HG02973 (cell line): ENCODE measurements at regions not wholly inside any gene's neighbourhood (a gene's known extent, or its start where the extent isn't known, plus 50 kb on each side); places are given as distances from the start of the nearest gene placed in this dataset.
"Not testable (repeated sequence)": the region's sequence is repeated elsewhere in the genome, so short reads cannot be mapped to it uniquely, and the experiment has no call there.

Source experiments
- ATAC-seq: cut with Tn5 transposase; IDR thresholded peaks from one replicate; pipeline ENCODE4 v1.9.1; 2021; ENCODE audit warnings: moderate library complexity; ENCODE audit not compliant: unreplicated experiment

DNA sequence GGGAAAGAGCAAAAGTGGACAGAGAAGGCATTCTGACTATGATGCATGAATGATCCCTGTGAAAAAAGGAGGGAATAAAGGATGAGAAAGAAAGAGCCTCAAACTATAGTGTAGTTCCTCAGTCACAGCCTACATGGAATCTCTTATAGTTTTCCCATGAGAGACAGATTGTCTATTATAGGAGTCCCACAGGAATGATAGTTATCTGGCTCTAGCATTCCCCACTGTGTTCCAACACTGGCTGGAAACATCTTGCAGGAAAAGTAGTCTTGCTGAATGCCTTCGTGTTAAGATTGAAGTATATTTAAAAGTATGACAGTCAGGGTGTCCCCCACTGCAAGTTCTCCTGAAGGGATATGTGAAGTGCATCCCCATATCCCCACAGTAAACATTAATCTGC is 641.5 kb upstream of the NECTIN3 start:
- no peak for ATAC-seq

DNA sequence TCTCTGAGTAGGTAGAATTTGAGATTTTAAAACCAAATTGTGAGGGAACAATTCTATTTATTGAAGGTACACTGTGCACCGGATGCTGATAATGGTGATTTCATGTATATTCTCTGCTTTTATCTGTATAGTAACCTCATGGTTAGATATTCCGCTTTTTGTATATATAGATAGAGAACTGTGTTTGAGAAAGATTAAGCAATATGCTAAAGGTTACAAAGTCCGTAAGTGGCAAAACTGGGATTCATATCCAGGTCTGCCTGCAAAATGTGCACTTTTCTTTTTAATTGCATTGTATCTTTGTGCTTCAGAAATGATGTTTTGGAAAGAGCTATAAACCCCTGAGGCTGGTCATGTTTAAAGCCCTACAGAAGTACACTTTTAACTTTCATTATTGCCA is 635.4 kb upstream of the NECTIN3 start:
- ATAC-seq, result no peak

DNA sequence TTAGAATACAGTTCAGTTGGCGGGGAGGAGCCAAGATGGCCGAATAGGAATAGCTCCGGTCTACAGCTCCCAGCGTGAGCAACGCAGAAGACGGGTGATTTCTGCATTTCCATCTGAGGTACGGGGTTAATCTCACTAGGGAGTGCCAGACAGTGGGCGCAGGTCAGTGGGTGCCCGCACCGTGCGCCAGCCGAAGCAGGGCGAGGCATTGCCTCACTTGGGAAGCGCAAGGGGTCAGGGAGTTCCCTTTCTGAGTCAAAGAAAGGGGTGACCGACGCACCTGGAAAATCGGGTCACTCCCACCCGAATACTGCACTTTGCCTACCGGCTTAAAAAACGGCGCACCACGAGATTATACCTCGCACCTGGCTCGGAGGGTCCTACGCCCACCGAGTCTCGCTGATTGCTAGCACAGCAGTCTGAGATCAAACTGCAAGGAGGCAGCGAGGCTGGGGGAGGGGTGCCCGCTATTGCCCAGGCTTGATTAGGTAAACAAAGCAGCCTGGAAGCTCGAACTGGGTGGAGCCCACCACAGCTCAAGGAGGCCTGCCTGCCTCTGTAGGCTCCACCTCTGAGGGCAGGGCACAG is 631.5 kb upstream of the NECTIN3 start:
- not testable (repeated sequence) for ATAC-seq

DNA sequence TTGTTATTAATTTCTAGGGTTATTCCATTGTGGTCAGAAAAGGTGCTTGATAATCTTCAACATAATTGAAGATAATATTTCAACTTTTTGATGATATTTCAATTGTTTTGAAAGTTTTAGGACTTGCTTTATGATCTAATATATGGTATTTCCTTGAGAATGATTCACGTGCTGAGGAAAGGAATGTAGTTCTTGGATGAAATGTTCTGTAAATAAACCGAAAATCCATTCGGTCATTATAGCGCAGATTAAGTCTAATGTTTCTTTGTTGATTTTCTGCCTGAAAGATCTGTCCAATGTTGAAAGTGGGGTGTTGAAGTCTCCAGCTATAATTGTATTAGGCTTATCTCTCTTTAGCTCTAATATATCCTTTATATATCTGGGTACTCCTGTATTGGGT is 617.5 kb upstream of the NECTIN3 start:
- no peak for ATAC-seq

DNA sequence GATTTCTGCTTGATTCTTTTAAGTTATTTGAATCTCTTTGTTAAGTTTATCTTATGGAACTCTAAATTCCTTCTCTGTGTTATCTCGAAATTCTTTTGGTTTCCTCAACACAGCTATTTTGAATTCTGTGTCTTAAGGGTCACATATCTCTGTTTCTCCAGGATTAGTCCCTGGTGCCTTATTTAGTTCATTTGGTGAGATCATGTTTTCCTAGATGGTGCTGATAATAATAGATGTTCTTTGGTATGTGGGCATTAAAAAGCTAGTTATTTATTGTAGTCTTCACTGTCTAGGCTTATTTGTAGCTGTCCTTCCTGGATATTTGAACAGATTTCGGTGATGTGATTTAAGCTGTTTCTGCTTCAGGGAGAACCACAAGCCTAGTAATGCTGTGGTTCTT is 615.6 kb upstream of the NECTIN3 start:
- ATAC-seq, result no peak

DNA sequence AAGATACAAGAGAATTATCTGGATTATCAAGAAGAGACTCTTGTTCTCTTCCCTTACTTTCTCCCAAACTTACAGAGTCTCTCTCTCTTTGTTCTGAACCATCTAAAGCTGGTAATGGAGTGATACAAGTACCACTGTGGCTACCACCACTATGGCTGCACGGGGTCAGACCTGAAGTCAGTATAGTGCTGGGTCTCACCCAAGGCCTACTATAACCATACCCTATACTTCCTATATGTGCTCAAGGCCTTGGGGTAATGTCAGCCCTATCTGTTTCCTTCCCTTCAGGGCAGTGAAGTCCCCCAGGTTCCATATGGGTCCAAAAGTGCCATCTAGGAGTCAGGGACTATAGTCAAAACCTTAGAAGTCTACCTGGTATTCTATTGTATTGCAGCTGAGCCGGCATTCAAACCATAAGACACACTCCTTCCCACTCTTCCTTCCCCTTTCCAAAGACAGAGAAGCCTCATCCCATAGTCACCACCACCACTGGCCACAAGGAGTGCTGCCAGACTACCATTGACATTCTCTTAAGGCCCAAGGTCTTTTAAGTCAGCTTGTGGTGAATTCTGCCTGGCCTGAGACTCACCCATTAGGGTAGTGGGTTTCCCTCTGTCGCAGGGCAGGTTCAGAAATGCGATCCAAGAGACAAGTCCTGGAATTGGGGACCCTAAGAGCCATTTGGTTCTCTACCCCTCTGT is 615.0 kb upstream of the NECTIN3 start:
- no peak for ATAC-seq

DNA sequence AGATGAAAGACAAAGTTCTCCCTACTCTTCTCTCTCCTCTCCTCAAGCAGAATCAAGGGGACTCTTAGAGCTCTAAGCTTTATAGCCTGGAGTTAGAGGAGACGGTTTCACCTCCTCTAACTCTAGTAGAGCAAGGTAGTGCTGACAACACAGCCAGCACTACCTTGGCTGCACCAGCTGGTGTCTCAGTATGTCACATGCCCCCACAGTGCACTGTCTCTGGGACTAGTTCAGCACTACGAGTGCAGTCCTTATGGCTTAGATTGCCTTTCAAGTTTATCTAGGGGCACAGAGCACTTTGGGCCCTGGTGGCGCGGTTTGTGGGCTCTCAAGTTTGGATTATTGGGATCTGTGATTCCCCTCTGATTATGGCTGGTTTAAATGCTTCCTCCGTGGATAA is 614.1 kb upstream of the NECTIN3 start:
- no peak for ATAC-seq

DNA sequence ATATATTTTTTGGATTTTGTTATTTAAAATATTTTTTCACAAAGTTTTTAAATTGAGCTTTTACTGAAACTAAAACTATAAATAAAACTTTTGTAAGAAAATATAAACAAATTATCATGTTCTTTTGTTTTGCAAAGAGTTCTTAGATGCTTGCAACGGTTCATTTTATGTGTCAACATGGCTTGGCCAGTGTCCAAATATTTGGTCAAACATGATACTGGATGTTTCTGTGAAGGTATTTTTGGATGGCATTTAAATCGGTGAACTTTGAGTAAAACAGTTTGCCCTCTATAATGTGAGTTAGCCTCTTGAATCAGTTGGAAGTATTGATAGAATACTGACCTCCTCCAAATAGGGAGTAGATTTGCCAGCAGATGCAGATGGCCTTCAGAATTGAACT is 612.6 kb upstream of the NECTIN3 start:
- ATAC-seq, result no peak

DNA sequence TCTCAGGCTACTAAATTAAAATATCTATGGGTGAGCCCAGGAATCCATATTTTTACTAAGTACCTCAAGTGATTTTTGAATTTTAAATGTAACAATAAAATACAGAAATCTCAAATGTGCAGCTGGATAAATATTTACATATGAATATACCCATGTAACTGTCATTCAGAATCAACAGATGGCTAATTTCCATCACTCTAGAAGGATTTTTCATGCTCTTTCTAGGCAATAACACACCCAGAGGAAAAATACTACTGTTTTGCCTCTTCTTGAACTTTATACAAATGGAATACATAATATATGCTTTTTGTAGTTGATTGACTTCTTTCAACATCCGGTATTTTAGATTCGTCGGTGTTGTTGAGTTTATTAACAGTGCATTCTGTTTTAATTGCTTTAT is 601.3 kb upstream of the NECTIN3 start:
- ATAC-seq, result no peak

DNA sequence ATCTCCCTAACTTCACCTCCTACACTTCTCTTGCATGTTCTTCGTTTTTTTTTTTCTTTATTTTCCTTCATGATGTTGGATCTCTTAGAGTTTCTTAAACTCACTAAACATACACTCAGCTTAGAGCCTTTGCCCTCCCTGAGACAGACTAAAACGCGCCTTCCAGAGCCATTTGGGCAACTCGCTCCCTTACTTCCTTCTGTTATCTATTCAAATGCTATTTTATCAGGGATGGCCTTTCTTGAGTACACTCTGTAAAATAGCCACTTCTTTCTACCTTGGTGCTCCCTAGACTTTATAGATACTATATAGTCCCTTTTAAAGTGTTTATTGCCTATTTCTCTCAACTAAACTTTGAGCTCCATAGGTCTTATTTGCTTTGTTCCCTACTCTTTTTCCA is 598.2 kb upstream of the NECTIN3 start:
- ATAC-seq, result no peak

DNA sequence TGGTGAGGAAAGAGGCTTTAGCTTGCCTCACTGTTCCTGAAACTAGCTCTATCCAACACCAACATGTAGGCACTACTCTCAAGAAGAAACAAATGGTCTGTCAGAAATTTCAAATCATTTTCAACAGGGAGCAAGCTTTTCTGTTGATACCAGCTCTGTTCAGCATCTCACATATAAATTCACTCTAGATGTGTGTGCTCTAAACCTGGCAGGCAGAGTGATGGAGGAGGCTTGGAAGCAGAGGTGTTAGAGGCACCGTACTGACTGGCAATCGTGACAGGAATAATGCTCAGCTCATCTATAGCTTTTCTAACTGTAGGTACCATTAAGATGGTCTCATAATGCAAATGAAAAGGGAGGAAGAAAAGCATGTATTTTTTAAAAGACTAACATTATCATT is 597.2 kb upstream of the NECTIN3 start:
- no peak for ATAC-seq

DNA sequence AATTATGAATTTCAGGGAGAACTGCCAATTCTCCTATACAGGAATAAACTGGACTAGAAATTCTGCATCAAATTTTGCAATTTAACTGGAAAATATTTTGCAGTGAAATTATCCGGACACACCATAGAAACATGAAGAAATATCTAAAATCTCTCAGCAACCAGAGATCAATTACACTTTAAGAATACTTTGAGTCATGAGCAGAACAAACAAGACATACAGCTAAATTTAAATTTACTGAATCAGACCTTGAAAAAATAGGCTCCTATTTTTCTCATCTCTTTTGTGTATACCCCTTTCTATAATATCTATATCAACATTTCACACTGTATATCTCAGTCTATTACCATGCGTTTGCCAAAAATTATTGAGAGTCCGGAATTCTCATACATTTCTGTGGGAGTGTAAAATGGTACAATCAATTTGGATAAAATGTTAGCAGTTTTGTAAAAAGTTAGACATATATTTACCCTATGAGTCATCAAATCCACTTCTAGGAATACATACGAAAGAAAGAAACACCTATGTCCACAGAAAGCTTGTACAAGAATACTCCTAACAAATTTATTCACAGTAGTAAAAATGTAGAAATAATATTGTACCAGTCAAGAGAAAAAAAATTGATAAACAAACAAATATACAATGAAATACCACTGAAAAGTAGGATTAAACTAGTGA is 593.1 kb upstream of the NECTIN3 start:
- ATAC-seq, result no peak

DNA sequence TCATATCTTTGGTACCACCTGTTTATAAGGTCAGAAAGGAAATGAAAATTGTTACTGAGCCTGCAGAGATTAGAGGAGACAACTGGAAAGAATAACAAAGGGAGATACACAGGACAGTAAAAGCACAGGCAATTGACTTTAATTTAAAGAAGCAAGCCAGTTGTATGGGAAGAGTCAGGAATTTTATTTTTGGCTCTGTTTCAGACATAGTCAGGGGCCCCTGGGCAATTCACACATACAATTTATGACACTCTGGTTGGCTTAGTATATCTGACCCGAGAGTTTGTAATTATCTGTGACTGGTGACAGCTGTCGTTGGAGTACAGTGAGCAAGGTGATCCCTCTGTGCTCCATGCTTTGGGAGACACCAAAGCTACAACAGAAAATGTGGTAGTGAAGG is 591.9 kb upstream of the NECTIN3 start:
- no peak for ATAC-seq

DNA sequence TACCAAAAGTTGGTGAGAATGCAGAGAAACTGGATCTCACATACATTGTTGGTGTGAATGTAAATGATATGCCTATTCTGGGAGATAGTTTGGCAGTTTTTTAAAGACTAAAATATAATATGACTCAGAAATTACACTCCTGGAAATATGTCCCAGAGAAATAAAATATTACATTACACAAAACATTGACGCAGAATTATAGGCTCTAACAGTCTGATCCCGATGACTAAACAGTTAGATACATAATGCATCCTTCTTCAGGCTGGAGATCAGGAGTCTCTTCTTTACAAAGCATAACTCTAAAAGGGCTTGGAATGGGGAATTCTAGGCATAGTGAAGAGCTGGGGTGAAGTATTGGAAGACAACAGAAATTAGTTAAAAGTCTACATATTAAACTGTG is 586.2 kb upstream of the NECTIN3 start:
- ATAC-seq, result no peak

DNA sequence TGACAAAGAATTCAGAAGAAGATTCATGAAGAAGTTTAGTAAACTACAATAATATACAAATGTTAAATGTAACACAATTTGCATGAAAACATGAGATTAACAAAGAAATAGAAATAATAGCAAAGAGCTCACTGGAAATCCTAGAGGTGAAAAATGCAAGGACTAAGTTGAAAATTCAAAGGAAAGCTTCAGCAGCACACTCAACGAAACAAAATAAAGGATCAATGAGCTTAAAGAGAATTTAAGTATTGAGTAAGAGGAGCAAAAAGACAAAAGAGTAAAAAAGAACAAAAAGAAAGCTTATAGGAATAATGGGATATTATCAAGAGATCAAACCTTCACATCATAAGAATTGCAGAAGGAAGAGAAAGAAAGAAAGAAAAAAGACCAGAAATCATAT is 583.8 kb upstream of the NECTIN3 start:
- ATAC-seq, result no peak

DNA sequence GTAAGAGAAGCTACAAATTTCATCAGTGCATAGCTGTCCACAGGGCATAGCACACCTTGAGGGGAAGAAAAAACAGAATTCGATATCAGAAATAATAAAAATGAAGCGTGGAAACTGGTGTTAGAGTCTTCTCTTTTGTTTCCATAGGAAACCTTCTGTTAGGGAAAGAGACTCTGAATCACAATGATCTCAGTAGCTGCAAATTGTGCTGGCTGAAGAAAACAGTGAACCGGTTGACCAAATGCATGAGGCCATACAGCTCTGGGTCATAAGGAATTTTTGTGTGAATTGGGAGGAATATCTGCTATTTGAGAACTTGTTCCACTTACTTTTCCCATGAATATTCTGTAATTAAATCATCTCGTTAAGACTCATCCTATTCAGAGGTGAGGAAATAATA is 580.2 kb upstream of the NECTIN3 start:
- ATAC-seq, result no peak

DNA sequence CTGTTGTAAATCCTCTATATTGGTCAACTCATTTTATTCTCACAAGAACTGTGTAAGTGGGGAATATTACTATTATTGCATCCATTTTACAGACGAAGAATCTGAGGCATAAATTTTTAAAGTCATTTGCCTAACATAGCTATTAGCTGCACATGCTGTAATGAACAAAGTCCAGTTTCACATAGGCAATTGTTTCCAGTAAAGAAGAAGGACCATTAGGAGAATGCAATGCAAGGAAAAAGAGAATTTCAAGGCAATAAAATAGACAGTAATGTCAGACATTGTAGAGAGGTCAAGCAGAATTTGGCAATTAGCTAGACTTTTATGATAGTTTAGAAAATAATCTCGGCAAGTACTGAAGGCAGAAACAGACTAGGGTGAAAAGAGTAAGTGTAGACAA is 578.7 kb upstream of the NECTIN3 start:
- ATAC-seq, result no peak

DNA sequence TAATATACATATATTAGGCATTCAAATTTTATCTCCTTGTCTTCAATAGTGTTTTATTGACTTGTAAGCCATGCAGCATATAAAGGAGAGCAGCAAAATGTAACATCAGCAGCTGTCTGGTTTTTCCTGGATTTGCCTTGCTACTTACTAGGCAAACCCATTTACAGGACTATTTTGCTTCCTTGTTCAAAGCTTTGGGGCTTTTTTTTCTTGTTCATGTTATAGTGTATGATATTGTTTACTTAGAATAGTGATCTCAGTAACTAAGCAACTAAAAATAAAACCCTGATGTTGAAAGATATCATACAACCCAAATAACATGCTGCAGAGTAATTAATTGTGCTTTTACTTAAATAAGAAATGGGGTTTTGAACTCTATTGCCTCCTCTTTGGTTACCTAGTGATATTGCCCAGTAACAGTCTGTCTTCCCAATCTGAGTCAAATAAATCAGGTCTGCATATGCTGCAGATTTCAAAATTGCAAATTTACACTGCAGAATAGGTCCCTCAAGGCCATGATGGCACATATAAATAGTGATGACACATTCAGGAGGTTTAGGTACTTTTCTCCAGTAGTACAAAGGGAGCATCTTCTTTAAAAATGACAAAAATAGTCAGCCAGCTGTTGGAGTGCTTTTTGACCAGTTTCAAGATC is 578.1 kb upstream of the NECTIN3 start:
- no peak for ATAC-seq

DNA sequence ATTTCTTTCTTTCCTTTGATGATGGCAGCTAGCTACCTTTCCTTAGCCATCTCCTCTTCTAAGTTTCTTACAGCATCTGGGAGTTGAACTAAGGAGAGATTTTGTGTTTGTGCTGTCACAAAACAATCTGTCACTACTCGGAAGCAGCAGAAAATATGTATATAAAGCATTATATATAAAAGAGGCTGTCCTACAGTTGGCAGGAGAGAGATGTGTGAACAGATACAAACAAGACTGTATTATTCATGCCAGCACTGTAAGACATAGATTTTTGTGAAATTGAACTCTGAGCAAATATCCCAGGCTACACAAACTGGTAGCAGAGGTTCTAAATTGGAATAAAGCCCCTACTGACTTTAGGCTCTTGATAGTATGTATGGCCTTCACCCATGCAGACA is 577.5 kb upstream of the NECTIN3 start:
- no peak for ATAC-seq

DNA sequence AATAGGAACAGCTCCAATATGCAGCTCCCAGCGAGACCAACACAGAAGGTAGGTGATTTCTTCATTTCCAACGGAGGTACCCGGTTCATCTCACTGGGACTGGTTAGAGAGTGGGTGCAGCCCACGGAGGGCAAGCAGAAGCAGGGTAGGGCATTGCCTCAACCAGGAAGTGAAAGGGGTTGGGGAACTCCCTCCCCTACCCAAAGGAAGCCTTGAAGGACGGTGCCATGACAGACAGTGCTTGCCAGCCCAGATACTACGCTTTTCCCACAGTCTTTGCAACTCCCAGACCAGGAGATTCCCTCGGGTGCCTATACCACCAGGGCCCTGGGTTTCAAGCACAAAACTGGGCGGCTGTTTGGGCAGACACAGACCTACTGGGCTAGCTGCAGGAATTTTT is 576.9 kb upstream of the NECTIN3 start:
- no peak for ATAC-seq

DNA sequence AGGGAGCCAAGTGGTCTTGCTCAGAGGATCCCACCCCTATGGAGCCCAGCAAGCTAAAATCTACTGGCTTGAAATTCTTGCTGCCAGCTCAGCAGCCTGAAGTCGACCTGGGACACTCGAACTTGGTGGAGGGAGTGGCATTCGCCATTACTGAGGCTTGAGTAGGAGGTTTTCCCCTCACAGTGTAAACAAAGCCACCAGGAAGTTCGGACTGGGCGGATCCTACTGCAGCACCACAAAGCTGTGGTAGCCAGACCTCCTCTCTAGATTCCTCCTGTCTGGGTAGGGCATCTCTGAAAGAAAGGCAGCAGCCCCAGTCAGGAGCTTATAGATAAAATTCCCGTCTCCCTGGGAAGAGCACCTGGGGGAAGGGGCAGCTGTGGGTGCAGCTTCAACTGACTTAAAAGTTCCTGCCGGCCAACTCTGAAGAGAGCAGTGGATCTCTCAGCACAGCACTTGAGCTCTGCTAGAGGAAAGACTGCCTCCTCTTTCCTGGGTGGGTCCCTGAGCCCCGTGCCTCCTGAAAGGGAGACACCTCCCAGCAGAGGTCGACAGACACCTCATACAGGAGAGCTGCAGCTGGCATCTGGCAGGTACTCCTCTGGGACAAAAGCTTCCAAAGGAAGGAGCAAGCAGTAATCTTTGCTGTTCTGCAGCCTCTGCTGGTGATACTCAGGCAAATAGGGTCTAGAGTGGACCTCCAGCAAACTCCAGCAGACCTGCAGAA is 576.3 kb upstream of the NECTIN3 start:
- no peak for ATAC-seq
